GM21423 (cell line): ENCODE measurements at regions not wholly inside any gene's neighbourhood (a gene's known extent, or its start where the extent isn't known, plus 50 kb on each side); places are given as distances from the start of the nearest gene placed in this dataset.

Source experiments
- ATAC-seq: cut with Tn5 transposase; IDR thresholded peaks from one replicate; pipeline ENCODE4 v1.9.1; 2021; ENCODE audit warnings: mild to moderate bottlenecking, moderate library complexity; ENCODE audit not compliant: unreplicated experiment

GRCh38 chr13:75231235-75231634 is 250.7 kb downstream of the TBC1D4 start:
- no peak for ATAC-seq

GRCh38 chr13:75226733-75227435 is 255.1 kb downstream of the TBC1D4 start:
- ATAC-seq, result no peak

- ATAC-seq, result no peak
Observed at GRCh38 chr13:75226092-75226491, 255.9 kb downstream of the TBC1D4 start.

GRCh38 chr13:75225288-75226032 is 256.5 kb downstream of the TBC1D4 start:
- no peak for ATAC-seq

GRCh38 chr13:75224053-75224742 is 257.8 kb downstream of the TBC1D4 start:
- no peak for ATAC-seq

- no peak for ATAC-seq
Observed at GRCh38 chr13:75222031-75222430, 259.9 kb downstream of the TBC1D4 start.

- no peak for ATAC-seq
Observed at GRCh38 chr13:75220861-75221260, 261.1 kb downstream of the TBC1D4 start.

- ATAC-seq, result no peak
Observed at GRCh38 chr13:75220238-75220542, 261.8 kb downstream of the TBC1D4 start.

- peak; percentile 96 for ATAC-seq
Observed at GRCh38 chr13:75219479-75220237, 262.3 kb downstream of the TBC1D4 start.

GRCh38 chr13:75217949-75218348 is 264.0 kb downstream of the TBC1D4 start:
- ATAC-seq, result no peak

- ATAC-seq, result no peak
Observed at GRCh38 chr13:75216038-75216437, 265.9 kb downstream of the TBC1D4 start.

- ATAC-seq, result no peak
Observed at GRCh38 chr13:75214846-75215245, 267.1 kb downstream of the TBC1D4 start.

- no peak for ATAC-seq
Observed at GRCh38 chr13:75202981-75203380, 279.0 kb downstream of the TBC1D4 start.

- ATAC-seq, result no peak
Observed at GRCh38 chr13:75197803-75198202, 284.2 kb downstream of the TBC1D4 start.

- ATAC-seq, result no peak
Observed at GRCh38 chr13:75196147-75196837, 285.7 kb downstream of the TBC1D4 start.

- no peak for ATAC-seq
Observed at GRCh38 chr13:75195495-75196146, 286.3 kb downstream of the TBC1D4 start.

- ATAC-seq, result no peak
Observed at GRCh38 chr13:75194717-75195462, 287.1 kb downstream of the TBC1D4 start.

- ATAC-seq, result no peak
Observed at GRCh38 chr13:75186379-75186778, 295.6 kb downstream of the TBC1D4 start.

GRCh38 chr13:75181906-75182305 is 300.1 kb downstream of the TBC1D4 start:
- no peak for ATAC-seq
